Stimulated activated naive CD8-positive, alpha-beta T cell treated with anti-CD3 and anti-CD28 coated beads, Interleukin-15, Interleukin-2, amounts not matched to agents 100 ng/mL and 50 ng/mL, for 24 hours (primary cell): ENCODE measurements at regions not wholly inside any gene's neighbourhood (a gene's known extent, or its start where the extent isn't known, plus 50 kb on each side); places are given as distances from the start of the nearest gene placed in this dataset.

Experiments
- H3K27ac Mint-ChIP-seq: one replicate; pipeline ENCODE4 v1.8.0; 2021; ENCODE audit warnings: mild to moderate bottlenecking, mixed read lengths
- H3K27me3 Mint-ChIP-seq: one replicate; pipeline ENCODE4 v1.8.0; 2021; ENCODE audit warnings: mixed read lengths
- H3K36me3 Mint-ChIP-seq: one replicate; pipeline ENCODE4 v1.8.0; 2021; ENCODE audit warnings: low read depth, mixed read lengths
- H3K4me1 Mint-ChIP-seq: one replicate; pipeline ENCODE4 v1.8.0; 2021; ENCODE audit warnings: low read depth, mixed read lengths
- H3K4me3 Mint-ChIP-seq: one replicate; pipeline ENCODE4 v1.8.0; 2021; ENCODE audit warnings: mild to moderate bottlenecking, mixed read lengths
- H3K9me3 Mint-ChIP-seq: one replicate; pipeline ENCODE4 v1.8.0; 2021; ENCODE audit warnings: mixed read lengths

GRCh38 chr2:212945526-212945925 lies 205.9 kb downstream of the IKZF2 start:
- no peaks in the 10 kb centered on the region for H3K27me3 Mint-ChIP-seq
- H3K27ac Mint-ChIP-seq, result no peak overlapping the region
- no peaks in the 10 kb centered on the region for H3K9me3 Mint-ChIP-seq
- no peak overlapping the region for H3K4me3 Mint-ChIP-seq
- H3K4me1 Mint-ChIP-seq, result no peaks in the 10 kb centered on the region
- H3K36me3 Mint-ChIP-seq, result no peaks in the 10 kb centered on the region

GRCh38 chr2:212943351-212943750 lies 208.1 kb downstream of the IKZF2 start:
- H3K4me1 Mint-ChIP-seq, result no peaks in the 10 kb centered on the region
- H3K27me3 Mint-ChIP-seq, result no peaks in the 10 kb centered on the region
- no peaks in the 10 kb centered on the region for H3K36me3 Mint-ChIP-seq
- no peaks in the 10 kb centered on the region for H3K9me3 Mint-ChIP-seq
- no peak overlapping the region for H3K4me3 Mint-ChIP-seq
- H3K27ac Mint-ChIP-seq, result no peak overlapping the region

- H3K9me3 Mint-ChIP-seq, result no peaks in the 10 kb centered on the region
- H3K27ac Mint-ChIP-seq, result no peak overlapping the region
Measured at GRCh38 chr2:212941361-212941760, 210.1 kb downstream of the IKZF2 start.

GRCh38 chr2:212940816-212941215 lies 210.6 kb downstream of the IKZF2 start:
- H3K36me3 Mint-ChIP-seq, result no peaks in the 10 kb centered on the region
- no peak overlapping the region for H3K27ac Mint-ChIP-seq

More at GRCh38 chr2:212941361-212941760, 210.1 kb downstream of the IKZF2 start:
- H3K27me3 Mint-ChIP-seq, result no peaks in the 10 kb centered on the region
- no peaks in the 10 kb centered on the region for H3K4me1 Mint-ChIP-seq
- H3K36me3 Mint-ChIP-seq, result no peaks in the 10 kb centered on the region
- H3K4me3 Mint-ChIP-seq, result no peak overlapping the region

GRCh38 chr2:212939777-212940531 lies 211.5 kb downstream of the IKZF2 start:
- Mint-ChIP-seq H3K27ac (no peak overlapping the region), H3K27me3 (no peaks in the 10 kb centered on the region), H3K4me1 (no peaks in the 10 kb centered on the region), H3K4me3 (no peak overlapping the region), H3K9me3 (no peaks in the 10 kb centered on the region), H3K36me3 (no peaks in the 10 kb centered on the region)

More at GRCh38 chr2:212940816-212941215, 210.6 kb downstream of the IKZF2 start:
- Mint-ChIP-seq H3K4me1 (no peaks in the 10 kb centered on the region), H3K9me3 (no peaks in the 10 kb centered on the region), H3K4me3 (no peak overlapping the region), H3K27me3 (no peaks in the 10 kb centered on the region)

GRCh38 chr2:212938144-212938793 lies 213.1 kb downstream of the IKZF2 start:
- Mint-ChIP-seq H3K9me3 (no peaks in the 10 kb centered on the region), H3K4me3 (no peak overlapping the region), H3K27me3 (no peaks in the 10 kb centered on the region), H3K36me3 (no peaks in the 10 kb centered on the region), H3K4me1 (no peaks in the 10 kb centered on the region), H3K27ac (no peak overlapping the region)

GRCh38 chr2:212936572-212936971 lies 214.8 kb downstream of the IKZF2 start:
- Mint-ChIP-seq H3K4me1 (no peaks in the 10 kb centered on the region), H3K27ac (no peak overlapping the region), H3K36me3 (no peaks in the 10 kb centered on the region), H3K9me3 (no peaks in the 10 kb centered on the region), H3K4me3 (no peak overlapping the region), H3K27me3 (no peaks in the 10 kb centered on the region)

- Mint-ChIP-seq H3K27ac (no peak overlapping the region), H3K27me3 (no peaks in the 10 kb centered on the region), H3K36me3 (no peaks in the 10 kb centered on the region), H3K4me1 (no peaks in the 10 kb centered on the region), H3K9me3 (no peaks in the 10 kb centered on the region), H3K4me3 (no peak overlapping the region)
Measured at GRCh38 chr2:212935752-212936151, 215.7 kb downstream of the IKZF2 start.

GRCh38 chr2:212931271-212931670 lies 220.1 kb downstream of the IKZF2 start:
- no peak overlapping the region for H3K27ac Mint-ChIP-seq
- no peaks in the 10 kb centered on the region for H3K9me3 Mint-ChIP-seq
- no peaks in the 10 kb centered on the region for H3K36me3 Mint-ChIP-seq
- H3K4me3 Mint-ChIP-seq, result no peak overlapping the region
- peaks cover 9% of the 10 kb centered on the region for H3K4me1 Mint-ChIP-seq
- no peaks in the 10 kb centered on the region for H3K27me3 Mint-ChIP-seq

GRCh38 chr2:212930556-212931260 lies 220.7 kb downstream of the IKZF2 start:
- no peaks in the 10 kb centered on the region for H3K9me3 Mint-ChIP-seq
- H3K4me3 Mint-ChIP-seq, result no peak overlapping the region
- no peaks in the 10 kb centered on the region for H3K36me3 Mint-ChIP-seq
- H3K4me1 Mint-ChIP-seq, result peaks cover 9% of the 10 kb centered on the region
- H3K27ac Mint-ChIP-seq, result no peak overlapping the region
- H3K27me3 Mint-ChIP-seq, result no peaks in the 10 kb centered on the region

GRCh38 chr2:212929971-212930370 lies 221.4 kb downstream of the IKZF2 start:
- Mint-ChIP-seq H3K27ac (no peak overlapping the region), H3K27me3 (no peaks in the 10 kb centered on the region), H3K36me3 (no peaks in the 10 kb centered on the region), H3K4me3 (no peak overlapping the region), H3K4me1 (peaks cover 9% of the 10 kb centered on the region), H3K9me3 (no peaks in the 10 kb centered on the region)

GRCh38 chr2:212929116-212929515 lies 222.3 kb downstream of the IKZF2 start:
- H3K9me3 Mint-ChIP-seq, result no peaks in the 10 kb centered on the region
- no peak overlapping the region for H3K4me3 Mint-ChIP-seq
- no peaks in the 10 kb centered on the region for H3K36me3 Mint-ChIP-seq
- peaks cover 9% of the 10 kb centered on the region for H3K4me1 Mint-ChIP-seq
- H3K27ac Mint-ChIP-seq, result no peak overlapping the region
- H3K27me3 Mint-ChIP-seq, result no peaks in the 10 kb centered on the region

GRCh38 chr2:212928681-212929080 lies 222.7 kb downstream of the IKZF2 start:
- Mint-ChIP-seq H3K36me3 (no peaks in the 10 kb centered on the region), H3K4me3 (no peak overlapping the region), H3K4me1 (peaks cover 9% of the 10 kb centered on the region), H3K27ac (no peak overlapping the region), H3K27me3 (no peaks in the 10 kb centered on the region), H3K9me3 (no peaks in the 10 kb centered on the region)

GRCh38 chr2:212926940-212927339 lies 224.5 kb downstream of the IKZF2 start:
- no peaks in the 10 kb centered on the region for H3K9me3 Mint-ChIP-seq
- no peak overlapping the region for H3K27ac Mint-ChIP-seq
- no peaks in the 10 kb centered on the region for H3K27me3 Mint-ChIP-seq
- H3K4me1 Mint-ChIP-seq, result peaks cover 9% of the 10 kb centered on the region
- H3K36me3 Mint-ChIP-seq, result no peaks in the 10 kb centered on the region
- no peak overlapping the region for H3K4me3 Mint-ChIP-seq

GRCh38 chr2:212923393-212923792 lies 228.0 kb downstream of the IKZF2 start:
- no peaks in the 10 kb centered on the region for H3K9me3 Mint-ChIP-seq
- no peak overlapping the region for H3K27ac Mint-ChIP-seq
- H3K4me1 Mint-ChIP-seq, result peaks cover 1% of the 10 kb centered on the region
- H3K4me3 Mint-ChIP-seq, result no peak overlapping the region
- no peaks in the 10 kb centered on the region for H3K36me3 Mint-ChIP-seq
- H3K27me3 Mint-ChIP-seq, result no peaks in the 10 kb centered on the region
